Esophagus muscularis mucosa (tissue), 4 donors: ENCODE measurements at regions not wholly inside any gene's neighbourhood (a gene's known extent, or its start where the extent isn't known, plus 50 kb on each side); places are given as distances from the start of the nearest gene placed in this dataset.
"Not testable (repeated sequence)": the region's sequence is repeated elsewhere in the genome, so short reads cannot be mapped to it uniquely, and the experiment has no call there.

ENCODE experiments used
- DNase-seq: peaks from one replicate; pipeline ENCODE4 v3.0.0-alpha.2; 2017; ENCODE audit errors: extremely low spot score
- H3K27ac ChIP-seq, 4 donors: fragments of 200-600 bp; sonication (generic); replicated peaks in 1 of 4; 1 replicate in 3 of 4; 2 replicates in 1 of 4; pipeline ENCODE4 v1.5.1; 2016 to 2019; ENCODE audit warnings: mild to moderate bottlenecking in 1 of 4
- H3K27me3 ChIP-seq, 4 donors: fragments of 200-600 bp; sonication (generic); one replicate each; pipeline versions ENCODE4 v1.5.1 to v1.6.0; 2016 to 2019
- H3K36me3 ChIP-seq, 4 donors: fragments of 200-600 bp; sonication (generic); one replicate each; pipeline ENCODE4 v1.5.1; 2016 to 2019
- H3K4me1 ChIP-seq, 4 donors: fragments of 200-600 bp; sonication (generic); one replicate each; pipeline ENCODE4 v1.5.1; 2016 to 2019
- H3K4me3 ChIP-seq, 4 donors: fragments of 200-600 bp; sonication (generic); 1 replicate in 2 of 4; 2 replicates in 2 of 4; pipeline ENCODE4 v1.5.1; 2016 to 2019; ENCODE audit warnings: mild to moderate bottlenecking in 4 of 4, moderate library complexity in 1 of 4
- H3K9me3 ChIP-seq, 4 donors: fragments of 200-600 bp; sonication (generic); 1 replicate in 3 of 4; 2 replicates in 1 of 4; pipeline ENCODE4 v1.5.1; 2016 to 2019
- CTCF ChIP-seq, 3 experiments: fragments of 200-600 bp in 2 of 3; fragments of 450-650 bp in 1 of 3; sonication (generic) in 2 of 3; IDR thresholded peaks; one replicate each; pipeline ENCODE4 v1.5.1; 2017 to 2019; ENCODE audit warnings: antibody characterized with exemption in 3 of 3, mild to moderate bottlenecking in 2 of 3, moderate library complexity in 1 of 3
- EP300 ChIP-seq: sonication (generic); formaldehyde crosslinking; IDR thresholded peaks from one replicate; pipeline ENCODE4 v1.6.1; 2017; ENCODE audit warnings: antibody characterized with exemption
- POLR2A ChIP-seq: fragments of 450-650 bp; IDR thresholded peaks from one replicate; pipeline ENCODE4 v1.6.1; 2017; ENCODE audit warnings: antibody characterized with exemption, moderate library complexity, mild to moderate bottlenecking, low read depth
- POLR2AphosphoS5 ChIP-seq, 2 donors: sonication (generic); formaldehyde crosslinking; IDR thresholded peaks; one replicate each; pipeline ENCODE4 v1.6.1; 2017; ENCODE audit warnings: antibody characterized with exemption in 2 of 2
- WGBS: methylation state at CpG from one replicate; pipeline ENCODE4 v1.1.5; 2018; 5-methylcytosine and 5-hydroxymethylcytosine counted together
- intact Hi-C: fragments of 100-400 bp; cut with DNase I; formaldehyde crosslinking; loops from one replicate; pipeline ENCODE4 v1.15.1; 2023

- Histone ChIP-seq H3K9me3 (no peaks in the 10 kb centered on the region), H3K36me3 (no peaks in the 10 kb centered on the region), H3K4me1 (peaks cover 0 to 7% (median 2%) of the 10 kb centered on the region in 4 donors), H3K4me3 (no peak overlapping the region), H3K27ac (no peak overlapping the region), H3K27me3 (no peaks in the 10 kb centered on the region)
- WGBS = 90% methylated on average over 3 of the region's 3 CpGs
- intact Hi-C loops = no loop called here
- DNase-seq = no peak
- TF ChIP-seq EP300 (no peak), POLR2AphosphoS5 (IDR thresholded peaks at IDR 0.05) (no peak), CTCF (IDR thresholded peaks at IDR 0.05) (no peak), POLR2A (no peak)
These were observed 96.7 kb upstream of the MED13L start for GRCh38 chr12:116374207-116374606.

- no peaks in the 10 kb centered on the region for H3K9me3 ChIP-seq
- H3K4me1 ChIP-seq = peaks cover 0 to 7% (median 2%) of the 10 kb centered on the region in 4 donors
- intact Hi-C loops = no loop called here
- H3K36me3 ChIP-seq = no peaks in the 10 kb centered on the region
- no peak for DNase-seq
- TF ChIP-seq CTCF (IDR thresholded peaks at IDR 0.05) = no peak
- TF ChIP-seq EP300 = no peak
- TF ChIP-seq POLR2AphosphoS5 (IDR thresholded peaks at IDR 0.05) = no peak
- no peak for TF ChIP-seq POLR2A
- 92% methylated on average over 9 of the region's 9 CpGs for WGBS
- no peak overlapping the region for H3K27ac ChIP-seq
- H3K4me3 ChIP-seq = no peak overlapping the region
- H3K27me3 ChIP-seq = no peaks in the 10 kb centered on the region
These were observed 97.9 kb upstream of the MED13L start for GRCh38 chr12:116375278-116375842.

GRCh38 chr12:116376354-116377193 lies 99.1 kb upstream of the MED13L start:
- Histone ChIP-seq H3K36me3 (no peaks in the 10 kb centered on the region), H3K9me3 (no peaks in the 10 kb centered on the region), H3K27ac (no peak overlapping the region), H3K4me3 (no peak overlapping the region), H3K4me1 (peaks cover 0 to 13% (median 6%) of the 10 kb centered on the region in 4 donors), H3K27me3 (no peaks in the 10 kb centered on the region)
- intact Hi-C loops = no loop called here
- TF ChIP-seq POLR2AphosphoS5 (IDR thresholded peaks at IDR 0.05) (no peak), POLR2A (no peak), CTCF (IDR thresholded peaks at IDR 0.05) (no peak), EP300 (no peak)
- no peak for DNase-seq
- 56% methylated on average over 10 of the region's 11 CpGs for WGBS

GRCh38 chr12:116377194-116377571 lies 99.7 kb upstream of the MED13L start:
- DNase-seq, intact Hi-C loops, H3K9me3 ChIP-seq, H3K4me3 ChIP-seq, H3K27ac ChIP-seq, H3K27me3 ChIP-seq, H3K36me3 ChIP-seq: not testable (repeated sequence)
- 99% methylated on average over 6 of the region's 6 CpGs for WGBS
- peaks cover 5 to 20% (median 12%) of the 10 kb centered on the region in 4 donors for H3K4me1 ChIP-seq

GRCh38 chr12:116378002-116378401 lies 100.5 kb upstream of the MED13L start:
- no peaks in the 10 kb centered on the region for H3K9me3 ChIP-seq
- TF ChIP-seq CTCF (IDR thresholded peaks at IDR 0.05) = no peak
- TF ChIP-seq POLR2AphosphoS5 (IDR thresholded peaks at IDR 0.05) = no peak
- no peak for TF ChIP-seq POLR2A
- no peak for TF ChIP-seq EP300
- no peaks in the 10 kb centered on the region for H3K27me3 ChIP-seq
- H3K4me3 ChIP-seq = no peak overlapping the region
- H3K4me1 ChIP-seq = peaks cover 13 to 28% (median 20%) of the 10 kb centered on the region in 4 donors
- intact Hi-C loops = no loop called here
- H3K36me3 ChIP-seq = no peaks in the 10 kb centered on the region
- DNase-seq = no peak
- WGBS = 95% methylated on average over 11 of the region's 11 CpGs
- no peak overlapping the region for H3K27ac ChIP-seq
